Activated CD8-positive, alpha-beta T cell treated with anti-CD3 and anti-CD28 coated beads for 36 hours (primary cell): ENCODE measurements at regions not wholly inside any gene's neighbourhood (a gene's known extent, or its start where the extent isn't known, plus 50 kb on each side); places are given as distances from the start of the nearest gene placed in this dataset.

Experiments
- ATAC-seq: fragments of 200-7000 bp; cut with Tn5 transposase; one replicate; pipeline ENCODE4 v1.10.0; 2021; ENCODE audit warnings: mild to moderate bottlenecking, moderate library complexity
- CTCF ChIA-PET: fragments of 350-600 bp; sonication (Branson Sonifier 250); formaldehyde crosslinking; loops from one replicate; lab custom pipeline; 2021; ENCODE audit warnings: antibody characterized with exemption; lab: Charles Lee
- POLR2A ChIA-PET: fragments of 350-600 bp; sonication (Branson Sonifier 250); formaldehyde crosslinking; loops from one replicate; lab custom pipeline; 2021; ENCODE audit warnings: antibody characterized with exemption; lab: Charles Lee
- DNase-seq: peaks from one replicate; pipeline ENCODE4 v3.0.0-alpha.2; 2020
- H3K27ac Mint-ChIP-seq: one replicate; pipeline ENCODE4 v1.8.0; 2021; ENCODE audit warnings: mild to moderate bottlenecking, mixed read lengths
- H3K27me3 Mint-ChIP-seq: one replicate; pipeline ENCODE4 v1.8.0; 2021; ENCODE audit warnings: mixed read lengths
- H3K36me3 Mint-ChIP-seq: one replicate; pipeline ENCODE4 v1.8.0; 2021; ENCODE audit warnings: low read depth, mixed read lengths
- H3K4me1 Mint-ChIP-seq: one replicate; pipeline ENCODE4 v1.8.0; 2021; ENCODE audit warnings: low read depth, mixed read lengths
- H3K4me3 Mint-ChIP-seq: one replicate; pipeline ENCODE4 v1.8.0; 2021; ENCODE audit warnings: mild to moderate bottlenecking, moderate library complexity, mixed read lengths
- H3K9me3 Mint-ChIP-seq: one replicate; pipeline ENCODE4 v1.8.0; 2021; ENCODE audit warnings: mixed read lengths
- intact Hi-C: fragments of 100-400 bp; cut with micrococcal nuclease; formaldehyde crosslinking; loops from one replicate; pipeline ENCODE4 v1.10.0; 2022
- TF ChIP-seq, protein P1 (sequence below): fragments of 200-600 bp; IDR thresholded peaks from one replicate; pipeline ENCODE4 v1.8.0; 2022; ENCODE audit warnings: antibody characterized with exemption, mild to moderate bottlenecking

GRCh38 chr9:80448996-80449395, 877.2 kb downstream of the TLE4 start:
- CTCF ChIA-PET = no interaction called here
- Mint-ChIP-seq H3K9me3 (peaks cover 3% of the 10 kb centered on the region), H3K27me3 (no peaks in the 10 kb centered on the region), H3K27ac (no peak overlapping the region), H3K4me3 (no peak overlapping the region), H3K4me1 (no peaks in the 10 kb centered on the region), H3K36me3 (no peaks in the 10 kb centered on the region)
- no peak for ATAC-seq
- TF ChIP-seq, protein P1, sequence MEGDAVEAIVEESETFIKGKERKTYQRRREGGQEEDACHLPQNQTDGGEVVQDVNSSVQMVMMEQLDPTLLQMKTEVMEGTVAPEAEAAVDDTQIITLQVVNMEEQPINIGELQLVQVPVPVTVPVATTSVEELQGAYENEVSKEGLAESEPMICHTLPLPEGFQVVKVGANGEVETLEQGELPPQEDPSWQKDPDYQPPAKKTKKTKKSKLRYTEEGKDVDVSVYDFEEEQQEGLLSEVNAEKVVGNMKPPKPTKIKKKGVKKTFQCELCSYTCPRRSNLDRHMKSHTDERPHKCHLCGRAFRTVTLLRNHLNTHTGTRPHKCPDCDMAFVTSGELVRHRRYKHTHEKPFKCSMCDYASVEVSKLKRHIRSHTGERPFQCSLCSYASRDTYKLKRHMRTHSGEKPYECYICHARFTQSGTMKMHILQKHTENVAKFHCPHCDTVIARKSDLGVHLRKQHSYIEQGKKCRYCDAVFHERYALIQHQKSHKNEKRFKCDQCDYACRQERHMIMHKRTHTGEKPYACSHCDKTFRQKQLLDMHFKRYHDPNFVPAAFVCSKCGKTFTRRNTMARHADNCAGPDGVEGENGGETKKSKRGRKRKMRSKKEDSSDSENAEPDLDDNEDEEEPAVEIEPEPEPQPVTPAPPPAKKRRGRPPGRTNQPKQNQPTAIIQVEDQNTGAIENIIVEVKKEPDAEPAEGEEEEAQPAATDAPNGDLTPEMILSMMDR = no peak
- DNase-seq = no peak
- POLR2A ChIA-PET = no interaction called here
- intact Hi-C loops = no loop called here

DNA sequence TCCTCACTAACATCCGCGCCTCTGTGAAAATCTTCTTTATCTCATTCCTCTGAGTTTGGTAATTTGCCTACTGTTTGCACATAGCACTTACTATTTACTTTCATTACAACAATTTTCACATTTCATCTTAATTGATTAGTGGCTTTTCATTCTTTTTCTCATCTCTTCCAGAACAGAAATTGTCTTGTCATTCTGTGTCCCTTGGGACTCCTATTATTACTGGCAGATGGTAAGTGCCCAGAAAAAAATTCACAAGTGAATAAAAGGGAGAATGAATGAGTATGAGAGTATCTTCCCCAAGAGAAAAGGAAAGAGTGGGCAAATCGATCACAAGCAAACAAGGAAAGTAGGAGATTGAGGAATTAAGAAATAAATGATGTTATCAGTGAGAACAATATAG, 876.1 kb downstream of the TLE4 start:
- H3K4me3 Mint-ChIP-seq = no peak overlapping the region
- peaks cover 3% of the 10 kb centered on the region for H3K9me3 Mint-ChIP-seq
- intact Hi-C loops = no loop called here
- no peaks in the 10 kb centered on the region for H3K4me1 Mint-ChIP-seq
- DNase-seq (no peak), ATAC-seq (no peak)
- TF ChIP-seq, protein P1 = no peak
- POLR2A ChIA-PET = no interaction called here
- no peak overlapping the region for H3K27ac Mint-ChIP-seq
- CTCF ChIA-PET = no interaction called here
- no peaks in the 10 kb centered on the region for H3K36me3 Mint-ChIP-seq
- no peaks in the 10 kb centered on the region for H3K27me3 Mint-ChIP-seq

GRCh38 chr9:80440724-80441123, 869.0 kb downstream of the TLE4 start:
- intact Hi-C loops = no loop called here
- ATAC-seq (no peak), DNase-seq (no peak)
- TF ChIP-seq, protein P1 = no peak
- H3K4me3 Mint-ChIP-seq = no peak overlapping the region
- H3K4me1 Mint-ChIP-seq = no peaks in the 10 kb centered on the region
- ChIA-PET POLR2A (no interaction called here), CTCF (no interaction called here)
- peaks cover 2% of the 10 kb centered on the region for H3K9me3 Mint-ChIP-seq
- H3K27ac Mint-ChIP-seq = no peak overlapping the region
- H3K36me3 Mint-ChIP-seq = no peaks in the 10 kb centered on the region
- H3K27me3 Mint-ChIP-seq = no peaks in the 10 kb centered on the region

GRCh38 chr9:80437825-80438224, 866.1 kb downstream of the TLE4 start:
- CTCF ChIA-PET = no interaction called here
- intact Hi-C loops = no loop called here

GRCh38 chr9:80437091-80437640, 865.4 kb downstream of the TLE4 start:
- CTCF ChIA-PET = no interaction called here
- H3K9me3 Mint-ChIP-seq = peaks cover 5% of the 10 kb centered on the region
- H3K27me3 Mint-ChIP-seq = no peaks in the 10 kb centered on the region
- H3K4me1 Mint-ChIP-seq = no peaks in the 10 kb centered on the region
- no peak overlapping the region for H3K27ac Mint-ChIP-seq
- intact Hi-C loops = no loop called here
- TF ChIP-seq, protein P1 = no peak
- DNase-seq (no peak), ATAC-seq (no peak)
- POLR2A ChIA-PET = no interaction called here
- H3K36me3 Mint-ChIP-seq = no peaks in the 10 kb centered on the region
- H3K4me3 Mint-ChIP-seq = no peak overlapping the region

More at GRCh38 chr9:80437825-80438224, 866.1 kb downstream of the TLE4 start:
- Mint-ChIP-seq H3K9me3 (peaks cover 5% of the 10 kb centered on the region), H3K4me3 (no peak overlapping the region), H3K4me1 (no peaks in the 10 kb centered on the region), H3K36me3 (no peaks in the 10 kb centered on the region), H3K27ac (no peak overlapping the region), H3K27me3 (no peaks in the 10 kb centered on the region)
- DNase-seq = no peak
- POLR2A ChIA-PET = no interaction called here
- no peak for ATAC-seq
- TF ChIP-seq, protein P1 = no peak
